ENCODE measurements at regions not wholly inside any gene's neighbourhood (a gene's known extent, or its start where the extent isn't known, plus 50 kb on each side); places are given as distances from the start of the nearest gene placed in this dataset.

DNA sequence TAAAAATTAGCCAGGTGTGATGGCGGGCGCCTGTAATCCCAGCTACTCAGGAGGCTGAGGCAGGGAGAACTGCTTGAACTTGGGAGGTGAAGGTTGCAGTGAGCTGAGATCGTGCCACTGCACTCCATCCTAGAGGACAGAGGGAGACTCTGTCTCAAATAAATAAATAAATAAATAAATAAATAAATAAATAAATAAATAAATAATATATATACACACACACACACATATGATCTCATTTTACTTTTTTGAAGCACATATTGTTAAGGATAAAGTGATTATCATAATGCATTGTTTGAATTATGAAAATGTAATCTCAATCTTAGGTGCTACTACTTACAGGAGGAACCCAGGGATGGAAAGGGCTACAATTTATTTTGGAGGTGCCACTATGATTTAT is 130.5 kb upstream of the PCDH7 start (continued):
- TF ChIP-seq ZNF560 (tag by site-specific recombination; IDR thresholded peaks at IDR 0.05; ENCODE audit: borderline replicate concordance), result peak; percentile 32; the same call in 1 of the 2 replicates
- peak; percentile 67; the same call in 1 of the 2 replicates for TF ChIP-seq ZNF394 (tag by site-specific recombination; IDR thresholded peaks at IDR 0.05; ENCODE audit: borderline replicate concordance)
- TF ChIP-seq ZBTB8A (tag by site-specific recombination; IDR thresholded peaks at IDR 0.05), result peak; percentile 55; the same call in 1 of the 2 replicates
- TF ChIP-seq ZNF426 (tag by site-specific recombination; IDR thresholded peaks at IDR 0.05), result peak; percentile 75
- TF ChIP-seq, protein P1, sequence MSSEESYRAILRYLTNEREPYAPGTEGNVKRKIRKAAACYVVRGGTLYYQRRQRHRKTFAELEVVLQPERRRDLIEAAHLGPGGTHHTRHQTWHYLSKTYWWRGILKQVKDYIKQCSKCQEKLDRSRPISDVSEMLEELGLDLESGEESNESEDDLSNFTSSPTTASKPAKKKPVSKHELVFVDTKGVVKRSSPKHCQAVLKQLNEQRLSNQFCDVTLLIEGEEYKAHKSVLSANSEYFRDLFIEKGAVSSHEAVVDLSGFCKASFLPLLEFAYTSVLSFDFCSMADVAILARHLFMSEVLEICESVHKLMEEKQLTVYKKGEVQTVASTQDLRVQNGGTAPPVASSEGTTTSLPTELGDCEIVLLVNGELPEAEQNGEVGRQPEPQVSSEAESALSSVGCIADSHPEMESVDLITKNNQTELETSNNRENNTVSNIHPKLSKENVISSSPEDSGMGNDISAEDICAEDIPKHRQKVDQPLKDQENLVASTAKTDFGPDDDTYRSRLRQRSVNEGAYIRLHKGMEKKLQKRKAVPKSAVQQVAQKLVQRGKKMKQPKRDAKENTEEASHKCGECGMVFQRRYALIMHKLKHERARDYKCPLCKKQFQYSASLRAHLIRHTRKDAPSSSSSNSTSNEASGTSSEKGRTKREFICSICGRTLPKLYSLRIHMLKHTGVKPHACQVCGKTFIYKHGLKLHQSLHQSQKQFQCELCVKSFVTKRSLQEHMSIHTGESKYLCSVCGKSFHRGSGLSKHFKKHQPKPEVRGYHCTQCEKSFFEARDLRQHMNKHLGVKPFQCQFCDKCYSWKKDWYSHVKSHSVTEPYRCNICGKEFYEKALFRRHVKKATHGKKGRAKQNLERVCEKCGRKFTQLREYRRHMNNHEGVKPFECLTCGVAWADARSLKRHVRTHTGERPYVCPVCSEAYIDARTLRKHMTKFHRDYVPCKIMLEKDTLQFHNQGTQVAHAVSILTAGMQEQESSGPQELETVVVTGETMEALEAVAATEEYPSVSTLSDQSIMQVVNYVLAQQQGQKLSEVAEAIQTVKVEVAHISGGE (tag by site-specific recombination; conservative IDR thresholded peaks at IDR 0.05; ENCODE audit: low read depth), result peak; percentile 66

DNA sequence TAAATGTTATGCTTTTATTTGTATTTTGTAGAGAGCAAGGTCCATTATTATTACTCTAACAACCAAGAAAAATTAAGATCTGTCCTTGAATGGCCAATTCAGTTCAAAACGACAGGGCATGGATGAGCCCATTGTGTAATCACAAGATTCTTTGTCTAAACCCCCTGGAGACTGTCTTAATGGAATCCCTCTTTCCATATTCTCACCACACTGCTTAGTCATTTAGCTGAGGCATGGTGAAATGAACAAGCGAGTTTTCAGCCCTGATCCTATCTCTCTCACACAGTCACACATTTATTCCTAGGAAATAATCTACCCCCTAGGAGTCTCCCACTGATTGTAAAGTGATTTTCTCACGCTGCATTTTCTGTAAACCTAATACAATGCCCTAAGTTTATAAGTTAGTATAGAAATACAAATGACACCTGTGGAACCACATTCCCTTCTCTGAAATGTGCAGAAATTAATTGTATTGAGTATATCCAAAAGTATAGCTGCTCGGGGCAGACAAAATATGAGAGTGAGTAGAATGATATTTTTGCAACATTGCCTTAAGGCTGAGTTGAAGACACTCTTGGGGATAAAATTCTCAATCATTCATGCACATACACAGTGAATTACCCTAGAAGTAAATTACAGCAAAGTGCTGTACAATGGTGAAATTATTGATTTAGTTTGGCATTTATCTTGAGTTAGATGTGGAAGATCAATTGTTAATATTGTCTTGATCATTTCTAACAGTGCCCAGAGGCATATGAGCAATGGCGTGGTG is 119.7 kb upstream of the PCDH7 start:
- ChIA-PET CTCF (no interaction called here), POLR2A (no interaction called here)
- TF ChIP-seq, protein P2, sequence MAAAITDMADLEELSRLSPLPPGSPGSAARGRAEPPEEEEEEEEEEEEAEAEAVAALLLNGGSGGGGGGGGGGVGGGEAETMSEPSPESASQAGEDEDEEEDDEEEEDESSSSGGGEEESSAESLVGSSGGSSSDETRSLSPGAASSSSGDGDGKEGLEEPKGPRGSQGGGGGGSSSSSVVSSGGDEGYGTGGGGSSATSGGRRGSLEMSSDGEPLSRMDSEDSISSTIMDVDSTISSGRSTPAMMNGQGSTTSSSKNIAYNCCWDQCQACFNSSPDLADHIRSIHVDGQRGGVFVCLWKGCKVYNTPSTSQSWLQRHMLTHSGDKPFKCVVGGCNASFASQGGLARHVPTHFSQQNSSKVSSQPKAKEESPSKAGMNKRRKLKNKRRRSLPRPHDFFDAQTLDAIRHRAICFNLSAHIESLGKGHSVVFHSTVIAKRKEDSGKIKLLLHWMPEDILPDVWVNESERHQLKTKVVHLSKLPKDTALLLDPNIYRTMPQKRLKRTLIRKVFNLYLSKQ (tag by site-specific recombination; IDR thresholded peaks at IDR 0.05; ENCODE audit: borderline replicate concordance), result no peak
- no peak for TF ChIP-seq ZNF621 (tag by site-specific recombination; IDR thresholded peaks at IDR 0.05)
- TF ChIP-seq ZNF529 (tag by site-specific recombination; IDR thresholded peaks at IDR 0.05; ENCODE audit: insufficient replicate concordance), result no peak
- no peak for TF ChIP-seq ZNF239 (tag by site-specific recombination; IDR thresholded peaks at IDR 0.05)
- no peak for TF ChIP-seq ZNF202 (tag by site-specific recombination; IDR thresholded peaks at IDR 0.05; ENCODE audit: borderline replicate concordance)
- TF ChIP-seq, protein P3, sequence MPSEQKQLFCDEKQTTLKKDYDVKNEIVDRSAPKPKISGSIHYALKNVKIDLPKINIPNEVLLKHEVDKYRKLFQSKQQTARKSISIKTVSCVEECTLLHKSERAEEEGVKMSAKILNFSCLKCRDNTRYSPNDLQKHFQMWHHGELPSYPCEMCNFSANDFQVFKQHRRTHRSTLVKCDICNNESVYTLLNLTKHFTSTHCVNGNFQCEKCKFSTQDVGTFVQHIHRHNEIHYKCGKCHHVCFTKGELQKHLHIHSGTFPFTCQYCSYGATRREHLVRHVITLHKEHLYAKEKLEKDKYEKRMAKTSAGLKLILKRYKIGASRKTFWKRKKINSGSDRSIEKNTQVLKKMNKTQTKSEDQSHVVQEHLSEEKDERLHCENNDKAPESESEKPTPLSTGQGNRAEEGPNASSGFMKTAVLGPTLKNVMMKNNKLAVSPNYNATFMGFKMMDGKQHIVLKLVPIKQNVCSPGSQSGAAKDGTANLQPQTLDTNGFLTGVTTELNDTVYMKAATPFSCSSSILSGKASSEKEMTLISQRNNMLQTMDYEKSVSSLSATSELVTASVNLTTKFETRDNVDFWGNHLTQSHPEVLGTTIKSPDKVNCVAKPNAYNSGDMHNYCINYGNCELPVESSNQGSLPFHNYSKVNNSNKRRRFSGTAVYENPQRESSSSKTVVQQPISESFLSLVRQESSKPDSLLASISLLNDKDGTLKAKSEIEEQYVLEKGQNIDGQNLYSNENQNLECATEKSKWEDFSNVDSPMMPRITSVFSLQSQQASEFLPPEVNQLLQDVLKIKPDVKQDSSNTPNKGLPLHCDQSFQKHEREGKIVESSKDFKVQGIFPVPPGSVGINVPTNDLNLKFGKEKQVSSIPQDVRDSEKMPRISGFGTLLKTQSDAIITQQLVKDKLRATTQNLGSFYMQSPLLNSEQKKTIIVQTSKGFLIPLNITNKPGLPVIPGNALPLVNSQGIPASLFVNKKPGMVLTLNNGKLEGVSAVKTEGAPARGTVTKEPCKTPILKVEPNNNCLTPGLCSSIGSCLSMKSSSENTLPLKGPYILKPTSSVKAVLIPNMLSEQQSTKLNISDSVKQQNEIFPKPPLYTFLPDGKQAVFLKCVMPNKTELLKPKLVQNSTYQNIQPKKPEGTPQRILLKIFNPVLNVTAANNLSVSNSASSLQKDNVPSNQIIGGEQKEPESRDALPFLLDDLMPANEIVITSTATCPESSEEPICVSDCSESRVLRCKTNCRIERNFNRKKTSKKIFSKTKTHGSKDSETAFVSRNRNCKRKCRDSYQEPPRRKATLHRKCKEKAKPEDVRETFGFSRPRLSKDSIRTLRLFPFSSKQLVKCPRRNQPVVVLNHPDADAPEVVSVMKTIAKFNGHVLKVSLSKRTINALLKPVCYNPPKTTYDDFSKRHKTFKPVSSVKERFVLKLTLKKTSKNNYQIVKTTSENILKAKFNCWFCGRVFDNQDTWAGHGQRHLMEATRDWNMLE (tag by site-specific recombination; conservative IDR thresholded peaks at IDR 0.05; ENCODE audit: low read depth), result no peak
- no peak for TF ChIP-seq GLIS1 (tag by site-specific recombination; IDR thresholded peaks at IDR 0.05)
- no peak for TF ChIP-seq KLF10 (tag by site-specific recombination; IDR thresholded peaks at IDR 0.05)
- TF ChIP-seq MYNN (tag by site-specific recombination; IDR thresholded peaks at IDR 0.05; ENCODE audit: borderline replicate concordance), result no peak
- Histone ChIP-seq H3K4me1 (ENCODE audit: control insufficient read depth, insufficient read depth, low read length) (no peaks in the 10 kb centered on the region), H3K9me3 (ENCODE audit: control insufficient read depth, insufficient read depth, low read depth, low read length) (no peaks in the 10 kb centered on the region), H3K27ac (ENCODE audit: extremely low read depth, low read depth, low read length) (no peak overlapping the region), H3K4me3 (ENCODE audit: low read depth, low read length) (no peak overlapping the region), H3K36me3 (ENCODE audit: control insufficient read depth in 2 of 2, insufficient read depth in 1 of 2, low read length in 2 of 2) (no peaks in the 10 kb centered on the region)
